CD4-positive, alpha-beta T cell treated with Interleukin-4 for 1 hour (primary cell): ENCODE measurements at regions not wholly inside any gene's neighbourhood (a gene's known extent, or its start where the extent isn't known, plus 50 kb on each side); places are given as distances from the start of the nearest gene placed in this dataset.
"Not testable (repeated sequence)": the region's sequence is repeated elsewhere in the genome, so short reads cannot be mapped to it uniquely, and the experiment has no call there.

ENCODE experiments used
- DNase-seq, 2 donors: peaks; one replicate each; pipeline ENCODE4 v3.0.0-alpha.2; 2020 to 2022

DNA sequence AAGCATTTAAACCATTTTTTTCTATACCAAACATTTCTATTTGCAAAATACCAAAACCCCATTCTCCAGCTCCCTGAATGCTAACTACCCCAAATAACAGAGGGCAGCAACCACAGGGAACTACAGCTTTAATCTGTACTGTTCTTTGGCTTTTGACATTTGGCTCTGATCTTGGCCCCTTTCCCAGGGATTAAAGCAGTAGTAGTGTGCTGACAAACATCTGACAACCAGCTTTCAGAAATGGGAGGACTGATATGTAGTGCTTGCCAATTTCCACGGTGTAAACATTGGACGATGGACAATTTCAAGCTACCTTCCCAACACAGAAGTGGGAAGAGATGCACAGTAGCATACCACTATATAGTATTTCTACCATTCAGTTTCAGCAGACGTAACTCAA, 88.4 kb upstream of the TEAD1 start:
- no peak for DNase-seq

DNA sequence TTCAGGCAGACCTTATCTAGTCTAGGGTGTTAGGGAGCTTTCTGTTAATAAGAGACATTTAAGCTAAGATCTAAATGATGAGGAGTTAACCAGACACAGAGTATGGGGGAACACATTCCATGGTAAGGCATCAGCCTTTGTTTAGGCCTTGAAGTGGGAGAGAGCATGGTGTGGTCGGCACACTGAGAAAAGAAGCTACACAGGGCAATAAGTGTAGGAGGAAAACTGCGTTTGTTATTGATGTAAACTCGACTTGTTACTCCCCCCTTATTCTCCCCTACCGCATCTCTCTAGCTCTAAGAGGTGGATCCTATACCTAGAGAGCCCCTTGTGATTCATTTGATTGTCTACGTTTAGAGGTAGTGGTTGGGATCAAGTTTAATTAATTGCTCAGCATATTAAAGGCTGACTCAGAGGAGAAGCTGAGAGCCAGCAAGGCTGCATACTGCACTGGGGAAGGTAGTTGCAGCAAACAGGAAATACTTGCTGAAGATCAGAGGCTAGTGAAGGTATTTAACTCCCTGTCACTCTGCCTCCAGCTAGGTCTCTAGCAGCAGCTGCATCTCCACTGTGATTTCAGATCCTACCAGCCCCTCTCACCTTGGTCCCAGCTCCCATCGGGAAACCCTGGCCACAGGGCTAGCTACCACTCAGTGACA, 86.8 kb upstream of the TEAD1 start:
- DNase-seq = no peak

DNA sequence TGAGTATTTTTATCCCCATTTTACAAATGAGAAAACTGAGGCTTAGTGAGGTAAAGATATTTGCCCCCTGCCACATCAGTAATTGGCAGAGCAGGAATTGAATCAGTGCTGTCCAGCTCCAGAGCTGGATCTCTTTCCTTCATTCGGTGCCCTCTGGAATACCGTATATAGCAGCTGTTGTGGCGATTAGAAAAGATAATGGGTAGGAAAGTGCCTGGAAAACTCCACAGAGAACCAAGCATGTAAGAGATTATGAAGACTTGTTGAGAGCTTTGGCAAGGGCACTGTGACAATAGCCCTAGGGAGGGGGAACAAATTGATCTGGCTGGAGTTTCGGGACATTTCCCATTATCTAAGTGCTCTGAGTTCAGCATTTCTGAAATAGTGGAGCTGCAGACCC, 82.5 kb upstream of the TEAD1 start:
- no peak for DNase-seq

DNA sequence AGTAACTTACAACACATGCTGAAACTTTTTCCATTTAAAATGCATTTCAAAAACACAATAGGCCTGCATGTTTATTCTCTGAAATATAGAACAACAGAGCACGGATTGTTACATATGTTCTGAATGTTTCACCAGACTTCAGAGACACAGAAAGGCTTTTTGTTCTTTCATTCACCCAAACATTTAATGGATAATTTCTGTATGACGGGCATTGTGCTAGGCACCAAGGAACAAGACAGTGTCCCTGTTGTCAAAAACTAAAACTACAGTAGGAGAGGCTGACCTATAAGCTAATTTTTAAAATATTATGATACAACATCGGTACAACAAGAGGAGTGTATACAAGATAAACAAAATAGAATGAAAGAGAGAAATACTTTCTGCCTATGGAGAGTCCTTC, 81.9 kb upstream of the TEAD1 start:
- DNase-seq = no peak

DNA sequence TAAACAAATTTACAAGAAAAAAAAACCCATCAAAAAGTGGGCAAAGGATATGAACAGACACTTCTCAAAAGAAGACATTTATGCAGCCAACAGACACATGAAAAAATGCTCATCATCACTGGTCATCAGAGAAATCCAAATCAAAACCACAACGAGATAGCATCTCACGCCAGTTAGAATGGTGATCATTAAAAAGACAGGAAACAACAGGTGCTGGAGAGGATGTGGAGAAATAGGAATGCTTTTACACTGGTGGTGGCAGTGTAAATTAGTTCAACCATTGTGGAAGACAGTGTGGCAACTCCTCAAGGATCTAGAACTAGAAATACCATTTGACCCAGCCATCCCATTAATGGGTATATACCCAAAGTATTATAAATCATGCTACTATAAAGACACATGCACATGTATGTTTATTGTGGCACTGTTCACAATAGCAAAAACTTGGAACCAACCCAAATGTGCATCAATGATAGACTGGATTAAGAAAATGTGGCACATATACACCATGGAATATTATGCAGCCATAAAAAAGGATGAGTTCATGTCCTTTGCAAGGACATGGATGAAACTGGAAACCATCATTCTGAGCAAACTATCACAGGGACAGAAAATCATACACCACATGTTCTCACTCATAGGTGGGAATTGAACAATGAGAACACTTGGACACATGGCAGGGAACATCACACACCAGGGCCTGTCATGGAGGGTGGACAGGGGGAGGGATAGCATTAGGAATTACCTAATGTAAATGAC, 79.0 kb upstream of the TEAD1 start:
- not testable (repeated sequence) for DNase-seq

DNA sequence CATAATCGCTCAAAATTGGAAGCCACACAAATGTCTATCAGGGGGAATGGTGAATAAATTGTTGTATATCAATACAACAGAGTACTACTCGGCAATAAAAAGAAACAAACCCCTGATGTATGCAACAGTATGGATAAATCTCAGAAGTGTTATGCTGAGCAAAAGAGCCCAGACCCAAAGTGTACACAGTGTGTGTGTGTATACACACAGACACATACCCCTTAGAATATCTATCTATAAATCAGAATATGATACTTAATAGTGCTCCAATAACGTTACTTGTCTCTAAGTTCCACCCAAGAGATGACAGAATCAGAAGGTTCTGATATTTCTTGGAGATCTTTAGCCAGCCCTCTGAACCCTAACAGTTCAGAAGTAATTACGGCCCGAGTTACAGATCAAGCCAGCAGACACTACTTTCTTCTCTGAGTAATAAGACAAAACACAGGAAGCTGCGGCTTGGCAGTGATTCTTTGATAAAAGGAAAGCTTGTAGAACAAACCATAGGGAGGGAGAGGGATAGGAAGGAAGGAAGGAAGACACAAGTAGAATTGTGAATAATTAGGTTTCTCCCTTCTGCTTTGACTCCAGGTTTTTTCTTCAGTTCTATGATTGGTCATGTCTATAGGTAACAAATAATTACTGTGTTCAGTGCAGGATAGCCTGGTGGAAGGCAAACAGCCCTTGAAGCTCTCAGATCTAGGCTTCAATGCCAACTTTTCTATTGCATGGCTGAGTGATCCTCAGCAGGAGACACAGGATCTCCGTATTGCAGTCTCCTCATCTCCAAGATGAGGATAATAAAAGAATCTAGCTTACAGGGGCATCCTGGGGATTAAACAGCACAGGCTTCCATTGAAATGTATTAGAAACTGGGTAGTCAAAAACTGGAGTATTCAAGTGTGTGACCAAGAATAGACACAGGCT, 75.6 kb upstream of the TEAD1 start:
- peak in 1 of 2 donors; percentile 8 for DNase-seq

DNA sequence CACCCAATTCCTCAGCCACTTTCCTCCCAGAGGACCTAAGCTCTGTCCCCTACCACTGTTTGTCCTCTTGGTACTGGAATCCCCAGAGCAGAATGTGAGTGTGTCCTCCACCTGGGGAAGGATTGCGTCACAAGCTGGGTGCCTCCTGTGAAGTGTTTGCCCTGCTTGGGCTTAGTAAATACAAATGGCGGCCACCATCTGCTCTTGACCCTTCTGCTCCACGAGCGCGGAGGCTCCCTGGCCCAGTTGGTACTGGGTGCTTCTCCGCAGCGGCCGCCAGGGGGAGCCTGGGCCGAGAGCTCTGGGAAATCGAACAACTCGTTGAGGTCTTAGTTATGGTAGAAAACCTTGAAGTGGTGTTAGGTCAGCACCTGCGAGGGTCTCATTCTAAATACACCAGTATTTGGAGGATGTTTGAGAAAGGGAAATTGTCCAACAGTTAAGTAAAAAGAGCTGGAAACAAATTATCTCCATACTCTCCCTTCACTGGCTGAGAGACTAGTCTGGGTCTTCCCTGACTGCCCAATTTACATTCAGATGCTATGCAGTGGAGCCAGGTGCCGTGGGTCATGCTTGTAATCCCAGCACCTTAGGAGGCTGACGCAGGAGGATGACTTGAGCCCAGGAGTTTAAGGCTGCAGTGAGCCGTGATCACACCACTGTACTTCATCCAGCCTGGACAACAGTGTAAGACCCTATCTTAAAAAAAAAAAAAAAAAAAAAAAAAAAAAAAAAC, 74.6 kb upstream of the TEAD1 start:
- peak in 1 of 2 donors; percentile 3 for DNase-seq

DNA sequence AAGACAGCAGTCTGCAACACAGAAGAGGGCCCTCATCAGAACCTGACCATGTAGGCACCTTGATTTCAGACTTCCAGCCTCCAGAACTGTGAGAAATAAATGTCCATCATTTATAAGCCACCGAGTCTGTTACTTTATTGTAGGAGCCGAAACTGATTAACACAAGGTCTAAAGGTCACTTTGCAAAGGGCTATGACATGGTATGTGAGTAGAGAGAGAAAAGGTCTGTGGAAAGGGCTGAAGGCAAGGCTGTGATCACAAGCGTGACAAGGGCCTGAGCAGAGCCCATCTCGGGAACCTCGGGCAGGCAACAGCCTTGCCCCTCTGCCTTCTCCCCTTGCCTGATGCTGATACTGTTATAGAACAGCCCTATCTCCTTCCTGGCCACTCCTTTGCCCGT, 73.4 kb upstream of the TEAD1 start:
- no peak for DNase-seq

DNA sequence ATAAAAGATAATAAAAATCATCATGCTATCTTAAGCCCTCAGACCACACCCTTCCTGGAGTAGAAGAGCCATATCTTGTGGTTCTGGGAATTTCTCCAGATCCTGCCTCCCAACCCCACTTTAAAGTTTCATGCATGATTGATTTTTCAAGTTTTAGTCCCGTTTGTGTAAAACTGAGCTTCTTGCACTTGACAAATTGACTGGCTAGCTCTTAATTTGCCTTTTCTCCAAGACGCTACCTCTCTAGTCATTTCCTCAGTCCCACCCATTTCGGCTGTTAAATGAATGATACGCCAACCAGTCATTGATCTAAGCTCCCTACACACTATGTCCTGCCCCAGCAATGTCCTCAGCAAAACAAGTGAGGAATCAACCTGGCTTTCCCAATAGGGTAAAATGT, 71.8 kb upstream of the TEAD1 start:
- DNase-seq = no peak

DNA sequence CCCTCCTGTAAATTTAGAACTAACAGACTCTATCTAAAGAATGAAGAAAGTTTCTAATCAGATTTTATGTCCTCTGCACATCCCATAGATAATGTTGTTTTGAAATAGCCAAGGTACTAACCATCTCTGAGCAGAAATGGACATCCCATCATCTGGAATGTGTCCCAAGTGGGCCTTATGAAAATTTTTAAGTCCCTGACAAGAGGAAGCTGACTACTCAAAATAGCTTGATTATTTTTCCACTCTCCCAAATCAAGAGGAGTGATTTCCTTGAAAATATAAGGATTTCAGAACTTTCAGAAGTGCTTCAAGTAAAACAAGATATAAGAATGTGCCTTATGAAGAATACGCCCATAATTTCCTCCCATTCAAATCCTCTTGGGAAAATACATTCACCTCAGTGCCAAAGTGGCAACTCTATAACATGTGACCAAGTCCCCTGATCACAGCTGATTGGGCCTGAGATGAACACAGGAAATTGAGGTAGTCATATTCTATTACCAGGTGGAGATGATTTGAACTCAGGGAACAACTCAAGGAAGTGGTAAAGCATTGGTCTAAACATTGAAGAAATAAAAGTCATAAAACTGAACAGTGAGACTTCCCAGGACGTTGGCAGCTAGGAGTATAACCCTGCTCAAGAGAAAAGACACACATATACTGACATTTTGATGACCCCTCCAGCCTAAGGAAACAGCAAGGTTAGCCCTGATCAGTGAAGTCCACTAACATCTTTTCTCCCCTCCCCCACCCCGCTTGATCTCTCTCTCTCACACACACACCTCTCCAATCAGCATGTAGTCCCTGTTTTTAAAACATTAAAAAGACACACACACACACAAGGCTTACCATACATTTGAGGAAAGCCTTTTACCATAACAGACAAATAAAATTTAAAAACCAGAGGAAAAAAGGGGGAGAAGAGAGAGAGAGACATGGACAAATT, 70.8 kb upstream of the TEAD1 start:
- DNase-seq = no peak

DNA sequence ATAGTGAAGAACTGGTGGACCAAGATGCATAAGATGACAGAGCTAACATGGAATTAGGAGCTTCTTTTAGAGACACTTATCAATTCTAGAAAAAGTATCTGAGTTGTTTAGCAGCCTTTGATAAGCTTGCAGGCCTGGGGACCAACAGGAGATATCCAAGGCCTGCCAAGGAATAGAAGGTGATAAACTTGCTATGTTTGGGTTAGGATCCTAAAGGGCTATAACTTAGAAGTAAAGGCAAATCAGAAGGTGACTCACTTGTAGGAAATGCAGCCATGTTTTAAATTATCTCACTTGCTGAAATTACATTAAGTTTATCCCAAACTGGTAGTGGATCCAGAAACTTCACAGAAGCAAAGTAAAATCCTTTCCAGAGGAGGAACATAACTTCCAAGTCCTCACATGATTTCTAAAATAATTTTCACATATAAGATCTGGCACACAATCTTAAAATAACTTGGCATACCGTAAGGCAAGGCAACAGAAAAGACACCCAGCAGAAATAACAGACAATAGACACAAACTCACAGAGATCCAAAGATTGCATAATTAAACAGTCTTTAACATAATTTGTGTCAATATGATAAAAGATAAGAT, 69.6 kb upstream of the TEAD1 start:
- DNase-seq = no peak

DNA sequence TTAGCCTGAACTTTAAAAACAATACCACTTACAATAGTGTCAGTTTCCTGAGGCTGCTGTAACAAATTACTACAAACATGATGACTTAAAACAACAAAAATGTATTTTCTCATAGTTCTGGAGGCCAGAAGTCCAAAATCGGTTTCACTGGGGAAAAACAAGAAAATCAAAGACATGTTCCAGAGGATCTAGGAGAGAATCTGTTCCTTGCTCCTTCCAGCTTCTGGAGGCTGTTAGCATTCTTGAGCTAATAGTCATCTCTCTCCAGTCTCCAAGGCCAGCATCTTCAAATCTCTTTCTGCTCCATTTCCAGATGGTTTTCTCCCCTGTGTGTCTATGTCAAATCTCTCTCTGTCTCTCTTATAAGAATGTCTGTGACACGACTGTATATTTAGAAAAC, 67.6 kb upstream of the TEAD1 start:
- no peak for DNase-seq

DNA sequence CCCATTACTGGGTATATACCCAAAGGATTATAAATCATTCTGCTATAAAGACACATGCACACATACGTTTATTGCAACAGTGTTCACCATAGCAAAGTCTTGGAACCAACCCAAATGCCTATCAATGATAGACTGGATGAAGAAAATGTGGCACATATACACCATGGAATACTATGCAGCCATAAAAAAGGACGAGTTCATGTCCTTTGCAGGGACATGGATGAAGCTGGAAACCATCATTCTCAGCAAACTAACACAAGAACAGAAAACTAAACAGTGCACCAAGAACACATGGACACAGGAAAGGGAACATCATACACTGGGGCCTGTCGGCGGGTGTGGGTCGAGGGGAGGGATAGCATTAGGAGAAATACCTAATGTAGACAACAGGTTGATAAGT, 65.5 kb upstream of the TEAD1 start:
- DNase-seq = not testable (repeated sequence)

DNA sequence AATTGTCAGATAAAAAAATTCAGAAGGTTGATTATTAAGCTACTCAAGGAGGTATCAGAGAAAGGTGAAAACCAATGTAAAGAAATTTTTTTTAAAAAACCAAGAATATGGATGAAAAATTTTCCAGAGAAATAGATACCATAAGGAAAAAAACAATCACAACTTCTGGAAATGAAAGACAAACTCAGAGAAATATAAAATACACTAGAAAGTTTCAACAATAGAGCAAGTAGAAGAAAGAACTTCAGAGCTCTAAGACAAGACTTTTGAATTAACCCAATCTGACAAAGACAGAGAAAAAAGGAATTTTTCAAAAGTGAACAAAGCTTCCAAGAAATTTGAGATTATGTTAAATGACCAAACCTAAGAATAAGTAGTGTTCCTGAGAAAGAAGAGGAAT, 62.9 kb upstream of the TEAD1 start:
- no peak for DNase-seq

DNA sequence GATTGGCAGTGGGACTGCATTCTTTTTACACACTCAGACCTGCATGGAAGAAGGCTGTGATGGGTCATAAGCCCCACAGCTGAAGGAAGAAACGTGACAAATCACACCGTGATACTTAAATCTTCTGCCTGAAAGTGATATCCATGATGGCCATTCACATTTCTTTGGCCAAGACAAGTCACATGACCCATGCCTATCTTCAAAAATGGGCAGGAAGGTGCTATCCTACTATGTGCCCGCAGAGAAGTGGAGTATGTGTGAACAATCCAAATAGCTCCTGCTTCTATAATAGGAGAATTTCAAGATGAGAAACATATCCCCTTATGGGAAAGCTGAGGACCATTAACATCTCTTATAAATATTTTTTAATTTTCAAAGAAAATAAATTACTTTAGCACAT, 56.6 kb upstream of the TEAD1 start:
- DNase-seq = no peak

DNA sequence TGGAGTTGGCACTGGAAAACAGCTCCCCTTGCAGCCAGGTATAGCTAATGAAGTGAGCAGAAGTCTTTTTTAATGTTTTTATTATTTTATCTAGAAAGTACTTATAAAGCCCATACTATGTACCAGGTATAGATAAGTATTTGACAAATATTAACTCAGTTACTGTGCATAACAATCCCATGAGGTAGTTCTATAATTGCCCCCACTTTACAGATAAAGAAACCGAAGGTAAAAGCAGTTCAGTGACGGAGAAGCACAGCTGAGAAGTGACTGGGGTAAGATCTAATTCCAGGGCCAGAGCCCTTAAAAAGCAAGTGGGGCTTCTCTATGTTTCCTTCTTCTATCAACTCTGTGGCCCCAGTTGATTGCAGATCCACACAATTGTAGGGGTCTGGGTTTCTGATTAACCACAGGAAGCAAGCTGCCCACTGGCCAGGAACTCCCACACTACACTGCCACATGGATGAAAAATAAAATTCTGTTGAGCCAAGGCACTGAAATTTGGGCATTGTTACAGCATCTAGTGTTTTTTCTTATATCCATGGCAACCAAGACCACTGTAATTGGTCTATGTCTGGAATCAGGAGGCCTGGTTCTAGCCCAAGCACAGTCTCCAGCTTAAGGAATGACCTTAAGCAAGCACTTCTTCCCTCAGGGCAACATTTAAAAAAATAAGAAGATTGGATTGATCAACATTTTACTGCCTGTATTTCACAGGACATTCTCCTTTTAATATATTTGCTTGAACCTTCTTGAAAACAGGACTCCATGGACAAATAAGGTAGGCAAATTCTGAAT, 55.3 kb upstream of the TEAD1 start:
- no peak for DNase-seq

DNA sequence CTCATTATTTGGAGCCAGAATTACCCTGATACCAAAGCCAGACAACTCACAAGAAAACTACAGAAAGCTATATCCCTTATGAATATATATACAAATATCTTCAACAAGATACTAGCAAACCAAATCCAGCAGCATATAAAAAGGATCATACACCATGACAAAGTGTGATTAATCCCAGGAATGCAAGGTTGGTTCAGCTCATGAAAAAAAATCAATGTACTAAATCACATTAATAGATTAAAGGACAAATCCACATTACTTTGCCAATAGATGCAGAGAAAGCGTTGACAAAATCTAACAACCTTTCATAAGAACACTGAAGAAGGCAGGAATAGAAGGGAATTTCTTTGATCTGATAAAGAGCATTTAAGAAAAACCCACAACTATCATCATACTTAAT, 50.4 kb upstream of the TEAD1 start:
- no peak for DNase-seq
